Fibroblast of lung (primary cell): ENCODE measurements at regions not wholly inside any gene's neighbourhood (a gene's known extent, or its start where the extent isn't known, plus 50 kb on each side); places are given as distances from the start of the nearest gene placed in this dataset.
A peak's percentile ranks its signal among the peaks of the same experiment; 100 is the strongest.

Experiments used
- DNase-seq, 2 donors: peaks; one replicate each; pipeline versions ENCODE4 v3.0.0 to v3.0.0-alpha.2; 2010; ENCODE audit warnings: low read depth in 2 of 2
- H2AFZ ChIP-seq: 2 replicates; pipeline ENCODE4 v1.5.1; 2012; ENCODE audit warnings: low read length, control low read depth, inconsistent platforms
- H3K27ac ChIP-seq: 2 replicates; pipeline ENCODE4 v1.5.1; 2011; ENCODE audit warnings: low read length, control low read depth; ENCODE audit not compliant: insufficient read depth
- H3K27me3 ChIP-seq: 2 replicates; pipeline ENCODE4 v1.5.1; 2011; ENCODE audit warnings: mild to moderate bottlenecking, low read length; ENCODE audit not compliant: control insufficient read depth, insufficient read depth
- H3K36me3 ChIP-seq: 2 replicates; pipeline ENCODE4 v1.5.1; 2011; ENCODE audit warnings: low read length; ENCODE audit not compliant: control insufficient read depth, insufficient read depth
- H3K4me1 ChIP-seq: 2 replicates; pipeline ENCODE4 v1.5.1; 2011; ENCODE audit warnings: low read length; ENCODE audit not compliant: control insufficient read depth, insufficient read depth; ENCODE audit errors: extremely low read depth
- H3K4me2 ChIP-seq: 2 replicates; pipeline ENCODE4 v1.5.1; 2011; ENCODE audit warnings: low read length, control low read depth; ENCODE audit not compliant: insufficient read depth; ENCODE audit errors: extremely low read depth
- H3K4me3 ChIP-seq, 4 experiments: fragments of 200-600 bp in 1 of 4; sonication (generic) in 1 of 4; replicated peaks in 1 of 4; 2 replicates each; pipeline ENCODE4 v1.5.1; 2011 to 2016; ENCODE audit warnings: low read length in 4 of 4, low read depth in 3 of 4, mild to moderate bottlenecking in 3 of 4, control low read depth in 2 of 4, inconsistent platforms in 1 of 4, mixed read lengths in 1 of 4; ENCODE audit not compliant: insufficient read depth in 1 of 4; ENCODE audit errors: control extremely low read depth in 1 of 4
- H3K79me2 ChIP-seq: 2 replicates; pipeline ENCODE4 v1.5.1; 2012; ENCODE audit warnings: mild to moderate bottlenecking, low read length, inconsistent platforms; ENCODE audit not compliant: control insufficient read depth, insufficient read depth
- H3K9ac ChIP-seq: 2 replicates; pipeline ENCODE4 v1.5.1; 2011; ENCODE audit warnings: mild to moderate bottlenecking, low read length, control low read depth; ENCODE audit not compliant: insufficient read depth
- H3K9me3 ChIP-seq: 2 replicates; pipeline ENCODE4 v1.5.1; 2012; ENCODE audit warnings: low read depth, low read length; ENCODE audit not compliant: control insufficient read depth, insufficient read depth
- H4K20me1 ChIP-seq: 2 replicates; pipeline ENCODE4 v1.5.1; 2011; ENCODE audit warnings: low read length; ENCODE audit not compliant: control insufficient read depth, insufficient read depth; ENCODE audit errors: extremely low read depth
- CTCF ChIP-seq, 2 donors: IDR thresholded peaks in 1 of 2; conservative IDR thresholded peaks in 1 of 2; 1 replicate in 1 of 2; 2 replicates in 1 of 2; pipeline ENCODE4 v1.5.1; 2011 to 2012; ENCODE audit warnings: low read length in 2 of 2, control low read depth in 1 of 2, inconsistent platforms in 1 of 2, low read depth in 1 of 2, mild to moderate bottlenecking in 1 of 2
- EZH2 ChIP-seq: IDR thresholded peaks from 2 replicates; pipeline ENCODE4 v1.5.1; 2012; ENCODE audit warnings: low read length, control low read depth, mild to moderate bottlenecking; ENCODE audit errors: missing control alignments

GRCh38 chr6:3612341-3613041, 139.0 kb downstream of the PXDC1 start:
- Histone ChIP-seq H3K9ac (no peak overlapping the region), H3K27me3 (peaks cover 6% of the 10 kb centered on the region), H2AFZ (no peak overlapping the region), H3K27ac (no peak overlapping the region), H3K4me3 (no peak overlapping the region), H3K4me2 (no peak overlapping the region), H3K36me3 (no peaks in the 10 kb centered on the region), H3K79me2 (no peaks in the 10 kb centered on the region), H3K9me3 (no peaks in the 10 kb centered on the region), H3K4me1 (peaks cover 2% of the 10 kb centered on the region), H4K20me1 (no peaks in the 10 kb centered on the region)
- TF ChIP-seq EZH2: no peak
- DNase-seq: peak; percentile 62 to 95

- H3K4me1 ChIP-seq: peaks cover 2% of the 10 kb centered on the region
- no peak overlapping the region for H3K9ac ChIP-seq
- no peak overlapping the region for H3K27ac ChIP-seq
- no peaks in the 10 kb centered on the region for H3K9me3 ChIP-seq
- no peaks in the 10 kb centered on the region for H3K36me3 ChIP-seq
- H2AFZ ChIP-seq: no peak overlapping the region
- no peak for DNase-seq
- no peaks in the 10 kb centered on the region for H4K20me1 ChIP-seq
- H3K4me3 ChIP-seq: no peak overlapping the region
- H3K79me2 ChIP-seq: no peaks in the 10 kb centered on the region
- TF ChIP-seq CTCF (conservative IDR thresholded peaks at IDR 0.05 in 1 of 2, IDR thresholded peaks at IDR 0.05 in 1 of 2; ENCODE audit: low read depth in 1 of 2, low read length in 2 of 2) (no peak), EZH2 (no peak)
- H3K4me2 ChIP-seq: no peak overlapping the region
- H3K27me3 ChIP-seq: peaks cover 6% of the 10 kb centered on the region
Measured at GRCh38 chr6:3610921-3611320, 140.6 kb downstream of the PXDC1 start.

GRCh38 chr6:3610206-3610605, 141.3 kb downstream of the PXDC1 start:
- no peak overlapping the region for H3K9ac ChIP-seq
- H3K4me3 ChIP-seq: no peak overlapping the region
- H2AFZ ChIP-seq: no peak overlapping the region
- TF ChIP-seq EZH2 (no peak), CTCF (conservative IDR thresholded peaks at IDR 0.05 in 1 of 2, IDR thresholded peaks at IDR 0.05 in 1 of 2; ENCODE audit: low read depth in 1 of 2, low read length in 2 of 2) (no peak)
- H3K4me2 ChIP-seq: no peak overlapping the region
- peaks cover 5% of the 10 kb centered on the region for H3K27me3 ChIP-seq
- peak; percentile 33 to 35 for DNase-seq
- H3K4me1 ChIP-seq: peaks cover 2% of the 10 kb centered on the region
- H4K20me1 ChIP-seq: no peaks in the 10 kb centered on the region
- no peaks in the 10 kb centered on the region for H3K9me3 ChIP-seq
- no peaks in the 10 kb centered on the region for H3K79me2 ChIP-seq
- H3K36me3 ChIP-seq: no peaks in the 10 kb centered on the region
- H3K27ac ChIP-seq: no peak overlapping the region
